ENCODE measurements at regions not wholly inside any gene's neighbourhood (a gene's known extent, or its start where the extent isn't known, plus 50 kb on each side); places are given as distances from the start of the nearest gene placed in this dataset.

DNA sequence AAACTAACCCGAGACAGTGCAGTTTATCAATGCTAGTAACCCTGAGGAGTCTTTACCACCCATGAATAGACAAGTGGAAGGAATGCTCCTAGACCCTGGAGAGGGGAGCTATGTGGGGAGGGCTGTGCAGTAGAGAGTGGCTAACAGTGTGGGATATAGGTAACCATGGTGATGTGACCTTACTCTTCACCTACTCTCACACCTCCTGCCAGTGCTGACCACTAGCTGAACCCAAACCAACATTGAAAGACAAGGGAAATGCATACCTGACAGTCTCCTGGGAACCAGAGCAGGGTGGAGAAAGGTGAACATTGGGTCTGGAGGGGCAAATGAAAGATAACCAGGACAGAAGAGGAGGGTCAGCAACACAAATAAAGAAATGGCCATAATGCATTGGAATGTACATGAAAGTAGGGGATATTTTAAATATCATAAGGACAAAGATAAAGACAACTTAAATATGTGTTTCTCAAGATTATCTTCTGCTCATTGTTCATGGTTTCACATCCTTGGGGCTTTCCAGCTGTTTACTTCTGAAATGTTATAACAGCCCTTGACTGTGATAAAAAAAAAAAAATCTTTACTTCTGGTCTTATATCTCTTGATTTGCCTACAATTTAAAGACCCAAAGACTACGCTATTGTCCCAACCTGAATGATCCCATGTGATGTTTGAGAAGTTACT lies 983.3 kb upstream of the TENM4 start:
- DNase-seq (ENCODE audit: low spot score), result no peak

- no peak for DNase-seq (ENCODE audit: low spot score)
These were observed 979.5 kb upstream of the TENM4 start for GRCh38 chr11:80420374-80420773.

GRCh38 chr11:80417681-80418080 lies 976.9 kb upstream of the TENM4 start:
- no peak for DNase-seq (ENCODE audit: low spot score)

- no peak for DNase-seq (ENCODE audit: low spot score)
These were observed 974.8 kb upstream of the TENM4 start for GRCh38 chr11:80415580-80415979.

DNA sequence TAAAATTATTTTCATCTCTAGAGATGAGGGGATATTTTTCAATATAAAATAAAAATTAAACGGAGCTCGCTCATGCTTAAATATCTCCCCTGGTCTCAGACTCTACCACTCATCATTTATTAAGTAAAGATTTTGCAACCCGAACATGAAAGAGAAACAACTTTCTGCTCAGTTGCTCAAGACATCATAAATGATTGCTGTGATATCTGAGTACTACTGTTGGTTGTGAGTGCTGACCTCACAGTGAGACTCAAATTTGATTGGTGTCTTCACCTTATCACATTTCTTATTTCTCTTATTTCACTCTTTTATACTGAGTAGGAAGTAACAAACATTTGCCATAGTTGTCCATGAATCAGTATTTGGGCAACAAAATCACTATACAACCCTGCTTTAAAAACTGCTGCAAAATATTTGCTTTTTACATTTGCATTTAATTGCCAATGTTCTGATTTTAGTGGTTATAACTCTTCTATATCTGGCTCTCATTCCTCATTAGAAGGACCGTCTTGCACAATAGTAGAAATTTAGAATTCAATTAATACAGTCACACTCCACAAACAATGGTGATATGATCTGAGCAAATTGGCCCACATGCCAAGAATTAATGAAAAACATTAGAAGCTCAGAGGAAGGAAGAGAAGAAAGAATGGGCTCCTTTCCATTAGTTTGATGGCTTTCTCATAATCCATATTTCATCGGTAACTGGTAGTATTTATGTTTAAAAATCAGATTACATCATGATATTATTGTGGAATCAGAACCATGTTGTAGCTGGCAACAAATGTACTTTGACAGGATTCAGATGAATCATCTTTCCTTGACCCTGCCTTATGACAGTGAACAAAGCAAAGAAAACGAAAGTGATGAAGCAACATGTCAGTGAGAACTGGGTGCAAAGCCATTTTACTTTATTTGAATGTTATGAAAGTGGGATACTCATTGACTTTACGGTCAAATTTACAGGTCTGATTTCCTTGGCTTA lies 973.6 kb upstream of the TENM4 start:
- no peak for DNase-seq (ENCODE audit: low spot score)

- no peak for DNase-seq (ENCODE audit: low spot score)
These were observed 971.8 kb upstream of the TENM4 start for GRCh38 chr11:80412604-80413003.

DNA sequence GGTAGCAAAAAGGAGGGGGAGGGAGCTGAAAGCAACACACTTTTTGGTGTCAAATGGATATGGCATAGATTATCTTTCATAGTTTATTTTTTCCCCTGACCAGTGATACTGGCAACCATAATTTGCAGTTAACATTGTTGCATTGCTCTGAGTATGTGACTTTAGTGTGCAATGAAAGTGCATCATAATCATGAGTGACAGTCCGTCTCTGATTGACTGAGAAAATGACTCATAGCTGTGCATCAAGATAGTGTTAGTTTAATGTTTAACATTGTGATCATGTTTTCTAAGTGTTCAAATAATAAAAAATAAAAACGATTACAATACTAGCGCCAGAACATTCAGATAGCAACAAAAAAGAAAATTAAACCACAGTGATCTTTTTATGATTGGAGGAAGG lies 952.4 kb upstream of the TENM4 start:
- no peak for DNase-seq (ENCODE audit: low spot score)

DNA sequence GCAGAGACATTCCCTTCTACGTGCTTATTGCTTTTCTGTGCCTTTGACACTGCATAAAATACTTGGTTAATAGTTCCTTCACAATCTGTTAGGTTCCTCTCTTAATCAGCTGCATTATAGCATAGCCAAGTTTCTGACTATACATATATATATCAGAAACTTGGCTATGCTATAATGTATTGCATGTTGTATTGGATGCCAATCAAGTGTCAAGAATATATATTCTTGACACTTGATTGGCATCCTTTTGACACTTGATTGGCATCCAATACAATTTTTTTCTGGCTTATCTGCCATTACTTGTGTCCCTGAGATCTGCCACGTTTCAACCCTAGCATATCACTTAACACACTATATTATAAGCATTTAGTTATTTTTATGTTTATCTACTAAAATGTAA lies 949.7 kb upstream of the TENM4 start:
- no peak for DNase-seq (ENCODE audit: low spot score)

DNA sequence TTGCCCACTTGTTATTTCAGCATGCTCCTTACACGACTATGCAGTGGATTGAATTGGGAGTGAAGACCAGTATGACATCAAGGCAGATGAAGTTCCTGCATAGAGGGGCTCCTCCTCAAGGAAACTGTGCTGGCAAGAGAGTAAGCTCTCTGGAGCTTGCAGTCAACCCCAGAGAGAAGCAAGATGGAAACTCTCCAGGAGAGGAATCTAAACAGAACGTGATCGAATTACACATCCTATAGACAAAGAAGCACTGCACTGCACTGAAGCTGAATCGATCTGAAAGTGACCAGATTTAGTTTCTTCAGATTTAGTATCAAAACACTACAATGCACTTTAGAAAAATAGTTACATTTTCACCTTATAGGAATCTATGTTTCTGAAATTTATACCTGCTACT lies 947.7 kb upstream of the TENM4 start:
- DNase-seq (ENCODE audit: low spot score), result no peak

GRCh38 chr11:80388130-80388529 lies 947.3 kb upstream of the TENM4 start:
- no peak for DNase-seq (ENCODE audit: low spot score)

DNA sequence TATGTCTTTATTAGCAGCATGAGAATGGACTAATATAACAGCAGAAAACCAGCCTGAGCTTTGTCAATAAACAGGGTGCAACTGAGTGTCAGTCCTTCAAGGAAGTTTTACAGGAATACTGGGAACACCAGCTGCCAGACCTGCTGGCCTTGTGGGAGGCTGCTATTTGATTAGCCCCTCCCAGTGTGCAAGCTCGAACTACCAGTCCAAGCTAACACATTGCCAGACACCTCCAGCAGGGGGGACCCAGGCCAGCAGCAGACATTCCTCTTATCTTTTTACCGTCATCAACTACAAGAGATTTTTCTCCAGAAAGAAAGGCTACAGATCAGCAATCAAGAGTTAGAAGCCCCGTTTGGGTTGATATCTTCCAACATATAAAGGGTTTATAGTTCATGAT lies 942.8 kb upstream of the TENM4 start:
- no peak for DNase-seq (ENCODE audit: low spot score)

DNA sequence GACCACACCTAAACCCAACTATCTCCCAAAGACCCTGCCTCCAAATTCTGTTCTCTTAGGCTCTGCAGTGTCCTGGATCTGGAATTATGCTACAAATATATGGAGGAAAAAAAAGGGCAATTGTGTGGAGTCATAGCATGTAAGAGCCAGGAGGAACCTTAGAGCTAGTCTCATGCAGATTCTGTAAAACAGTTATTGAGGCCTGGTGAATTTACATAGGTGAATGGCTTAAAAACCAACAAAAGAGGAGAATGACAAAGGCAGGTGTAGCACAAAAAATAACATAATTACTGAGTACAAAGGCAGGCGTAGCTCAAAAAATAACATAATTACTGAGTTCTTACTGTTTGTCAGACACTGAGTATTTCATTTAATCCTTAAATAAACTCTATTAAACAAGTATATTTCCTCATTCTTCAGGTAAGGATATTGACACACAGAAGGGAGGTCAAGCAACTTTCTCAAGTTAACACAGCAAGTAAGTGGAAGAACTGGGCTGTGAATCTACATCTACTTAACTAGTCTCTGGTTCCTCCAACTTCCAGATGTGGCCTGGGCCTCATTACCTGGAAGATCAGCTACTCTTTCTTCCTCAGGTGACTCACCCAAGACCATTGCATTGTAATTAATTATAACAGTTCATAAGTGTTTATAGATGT lies 938.9 kb upstream of the TENM4 start:
- no peak for DNase-seq (ENCODE audit: low spot score)

DNA sequence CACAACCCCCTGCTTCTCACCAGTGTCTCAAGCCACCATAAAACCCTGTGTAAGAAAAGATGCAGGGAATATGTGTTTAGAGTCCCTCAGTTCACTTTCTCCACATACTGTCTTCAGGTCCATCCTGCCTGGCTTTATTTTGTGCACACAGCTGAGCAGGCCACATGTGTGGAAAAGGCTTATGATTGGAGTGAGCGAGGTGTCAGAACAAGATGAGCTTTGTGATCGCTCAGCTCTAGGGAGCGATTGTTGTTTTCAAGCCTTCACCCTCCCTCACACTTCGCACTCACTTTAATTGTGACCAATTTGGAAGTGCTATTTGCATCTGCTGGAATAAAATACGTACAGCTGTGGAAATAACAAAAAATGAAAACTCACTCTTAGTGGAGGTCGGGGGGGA lies 931.1 kb upstream of the TENM4 start:
- DNase-seq (ENCODE audit: low spot score), result no peak

- no peak for DNase-seq (ENCODE audit: low spot score)
These were observed 925.1 kb upstream of the TENM4 start for GRCh38 chr11:80365980-80366379.

DNA sequence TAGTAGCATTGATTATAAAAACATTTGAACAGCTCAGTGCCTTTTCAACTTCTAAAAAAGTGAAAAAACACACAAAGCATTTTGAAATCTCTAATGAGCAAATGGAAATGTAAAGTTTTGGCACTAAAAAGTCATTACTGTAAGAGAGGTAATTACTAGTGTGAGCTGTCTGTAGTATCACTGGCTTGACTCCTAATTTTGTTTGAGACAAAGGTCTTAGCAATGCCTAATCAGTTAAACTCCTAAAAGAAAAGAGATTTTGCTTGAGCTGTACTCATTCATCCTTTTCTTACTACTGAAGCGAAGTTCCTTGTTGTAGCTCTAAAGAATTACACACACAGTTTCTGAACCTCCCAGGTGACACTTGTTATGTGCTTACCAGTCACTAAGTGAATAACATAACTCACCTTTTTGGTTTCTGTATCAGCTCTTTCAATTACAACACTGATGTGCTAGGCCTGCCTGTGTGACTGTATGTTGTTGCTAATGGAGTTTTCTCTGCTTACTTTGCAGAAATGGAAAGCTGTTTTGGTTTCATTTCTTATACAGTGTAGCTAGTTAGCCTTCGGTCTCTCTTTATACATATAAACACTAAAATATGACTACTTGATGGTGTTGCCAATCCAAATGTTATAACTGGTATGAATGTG lies 924.4 kb upstream of the TENM4 start:
- DNase-seq (ENCODE audit: low spot score), result no peak

DNA sequence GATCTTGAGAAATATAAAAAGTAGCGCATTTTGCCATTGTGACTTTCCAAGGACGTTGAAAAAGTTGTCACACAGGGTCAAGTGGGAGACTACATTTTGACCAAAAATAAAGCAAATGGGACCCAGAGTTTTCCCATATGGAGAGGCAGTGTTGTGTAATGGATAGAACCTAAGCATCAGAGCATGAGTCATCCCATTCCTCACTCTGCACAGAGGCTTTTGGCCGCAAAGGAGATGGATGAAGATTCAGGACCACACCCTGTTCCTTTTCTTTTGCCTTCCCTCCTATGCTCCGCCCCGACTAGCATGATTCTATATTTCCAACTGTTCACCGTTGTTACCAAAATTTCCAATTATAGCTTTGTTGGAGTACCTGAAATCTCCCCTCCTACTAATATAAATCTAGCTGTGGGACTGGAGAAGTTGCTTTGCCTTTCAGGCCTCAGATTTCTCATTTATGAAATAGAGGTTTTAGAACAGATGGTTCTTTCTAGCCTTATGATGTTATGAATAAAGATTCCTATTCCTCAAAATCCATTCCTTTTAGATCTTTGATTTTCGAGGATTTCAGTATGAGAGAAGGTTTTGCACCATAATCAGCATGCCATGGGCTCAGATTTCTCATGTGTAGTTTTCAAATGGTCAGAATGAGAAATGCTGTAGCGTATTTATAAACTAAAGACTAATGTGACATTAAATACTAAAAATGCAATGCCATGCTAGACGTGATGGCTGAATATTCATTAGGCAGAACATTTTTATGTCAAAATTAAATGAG lies 921.9 kb upstream of the TENM4 start:
- no peak for DNase-seq (ENCODE audit: low spot score)

- no peak for DNase-seq (ENCODE audit: low spot score)
These were observed 914.4 kb upstream of the TENM4 start for GRCh38 chr11:80355251-80355650.

- DNase-seq (ENCODE audit: low spot score), result no peak
These were observed 909.7 kb upstream of the TENM4 start for GRCh38 chr11:80350541-80350940.

GRCh38 chr11:80349997-80350396 lies 909.2 kb upstream of the TENM4 start:
- no peak for DNase-seq (ENCODE audit: low spot score)

- no peak for DNase-seq (ENCODE audit: low spot score)
These were observed 905.7 kb upstream of the TENM4 start for GRCh38 chr11:80346353-80347059.

DNA sequence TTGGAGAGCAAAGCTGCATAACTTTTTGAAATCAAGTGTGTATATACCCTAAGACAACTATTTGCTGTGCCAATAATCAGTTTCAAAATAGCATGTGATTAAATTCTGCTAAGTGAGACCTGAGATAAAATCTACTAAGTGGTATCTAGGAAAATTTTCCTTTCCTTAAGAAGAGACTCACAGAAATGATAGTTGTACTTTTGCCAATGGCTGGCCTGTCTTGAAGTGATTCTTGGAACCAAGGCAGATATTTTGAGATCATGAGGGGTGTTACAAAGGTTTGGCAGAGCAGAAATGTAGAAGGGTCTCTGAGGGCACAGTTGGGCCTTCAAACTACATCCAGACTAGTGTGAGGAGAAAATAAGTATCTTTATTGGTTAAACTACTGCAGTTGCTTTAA lies 902.6 kb upstream of the TENM4 start:
- no peak for DNase-seq (ENCODE audit: low spot score)

Data from HuH-7 (cell line).